ENCODE measurements at regions not wholly inside any gene's neighbourhood (a gene's known extent, or its start where the extent isn't known, plus 50 kb on each side); places are given as distances from the start of the nearest gene placed in this dataset.
"Not testable (repeated sequence)": the region's sequence is repeated elsewhere in the genome, so short reads cannot be mapped to it uniquely, and the experiment has no call there.

- Histone ChIP-seq H3K4me1 (ENCODE audit: control insufficient read depth in 1 of 2, insufficient read depth in 1 of 2, low read depth in 1 of 2, low read length in 1 of 2) (peaks cover 5 to 9% of the 10 kb centered on the region in 2 experiments), H3K36me3 (no peaks in the 10 kb centered on the region), H3K27ac (no peak overlapping the region), H3K27me3 (peaks cover 4% of the 10 kb centered on the region), H3K4me3 (ENCODE audit: low read depth in 1 of 2, low read length in 1 of 2) (no peak overlapping the region), H3K9me3 (no peaks in the 10 kb centered on the region)
- no peak for TF ChIP-seq CTCF (IDR thresholded peaks at IDR 0.05)
Observed at GRCh38 chr10:64044098-64044497, 522.9 kb downstream of the REEP3 start.

GRCh38 chr10:64044957-64045632 lies 523.9 kb downstream of the REEP3 start:
- not testable (repeated sequence) for H3K27me3 ChIP-seq; H3K27ac ChIP-seq; H3K36me3 ChIP-seq; H3K9me3 ChIP-seq; H3K4me1 ChIP-seq (ENCODE audit: control insufficient read depth in 1 of 2, insufficient read depth in 1 of 2, low read depth in 1 of 2, low read length in 1 of 2); H3K4me3 ChIP-seq (ENCODE audit: low read depth in 1 of 2, low read length in 1 of 2)

- H3K27me3 ChIP-seq: no peaks in the 10 kb centered on the region
- no peaks in the 10 kb centered on the region for H3K9me3 ChIP-seq
- no peaks in the 10 kb centered on the region for H3K4me1 ChIP-seq (ENCODE audit: control insufficient read depth in 1 of 2, insufficient read depth in 1 of 2, low read depth in 1 of 2, low read length in 1 of 2)
- no peak overlapping the region for H3K4me3 ChIP-seq (ENCODE audit: low read depth in 1 of 2, low read length in 1 of 2)
- H3K36me3 ChIP-seq: no peaks in the 10 kb centered on the region
- no peak overlapping the region for H3K27ac ChIP-seq
- no peak for TF ChIP-seq CTCF (IDR thresholded peaks at IDR 0.05)
Observed at GRCh38 chr10:64054392-64054791, 533.2 kb downstream of the REEP3 start.

- Histone ChIP-seq H3K9me3 (no peaks in the 10 kb centered on the region), H3K4me3 (ENCODE audit: low read depth in 1 of 2, low read length in 1 of 2) (no peak overlapping the region), H3K4me1 (ENCODE audit: control insufficient read depth in 1 of 2, insufficient read depth in 1 of 2, low read depth in 1 of 2, low read length in 1 of 2) (no peaks in the 10 kb centered on the region), H3K27ac (no peak overlapping the region), H3K27me3 (no peaks in the 10 kb centered on the region), H3K36me3 (no peaks in the 10 kb centered on the region)
- no peak for TF ChIP-seq CTCF (IDR thresholded peaks at IDR 0.05)
Observed at GRCh38 chr10:64059884-64060283, 538.7 kb downstream of the REEP3 start.

GRCh38 chr10:64060389-64060788 lies 539.2 kb downstream of the REEP3 start:
- no peaks in the 10 kb centered on the region for H3K27me3 ChIP-seq
- H3K27ac ChIP-seq: no peak overlapping the region
- H3K36me3 ChIP-seq: no peaks in the 10 kb centered on the region
- no peaks in the 10 kb centered on the region for H3K4me1 ChIP-seq (ENCODE audit: control insufficient read depth in 1 of 2, insufficient read depth in 1 of 2, low read depth in 1 of 2, low read length in 1 of 2)
- no peaks in the 10 kb centered on the region for H3K9me3 ChIP-seq
- H3K4me3 ChIP-seq (ENCODE audit: low read depth in 1 of 2, low read length in 1 of 2): no peak overlapping the region
- no peak for TF ChIP-seq CTCF (IDR thresholded peaks at IDR 0.05)

- Histone ChIP-seq H3K36me3 (no peaks in the 10 kb centered on the region), H3K27ac (no peak overlapping the region), H3K9me3 (no peaks in the 10 kb centered on the region), H3K4me1 (ENCODE audit: control insufficient read depth in 1 of 2, insufficient read depth in 1 of 2, low read depth in 1 of 2, low read length in 1 of 2) (no peaks in the 10 kb centered on the region), H3K27me3 (no peaks in the 10 kb centered on the region), H3K4me3 (ENCODE audit: low read depth in 1 of 2, low read length in 1 of 2) (no peak overlapping the region)
- TF ChIP-seq CTCF (IDR thresholded peaks at IDR 0.05): no peak
Observed at GRCh38 chr10:64062793-64063192, 541.6 kb downstream of the REEP3 start.
